Subcutaneous abdominal adipose tissue (tissue), 5 donors: ENCODE measurements at regions not wholly inside any gene's neighbourhood (a gene's known extent, or its start where the extent isn't known, plus 50 kb on each side); places are given as distances from the start of the nearest gene placed in this dataset.
A peak's percentile ranks its signal among the peaks of the same experiment; 100 is the strongest.

Experiments used
- H3K27ac ChIP-seq: one replicate; pipeline ENCODE4 v1.7.0; 2013; ENCODE audit warnings: low read depth, mild to moderate bottlenecking, inconsistent platforms, low read length, moderate library complexity
- H3K27me3 ChIP-seq, 5 donors: one replicate each; pipeline ENCODE4 v1.7.0; 2013; ENCODE audit warnings: low read length in 5 of 5, inconsistent platforms in 1 of 5; ENCODE audit not compliant: control insufficient read depth in 5 of 5, insufficient read depth in 4 of 5
- H3K36me3 ChIP-seq, 5 donors: one replicate each; pipeline ENCODE4 v1.7.0; 2013; ENCODE audit warnings: low read length in 5 of 5; ENCODE audit not compliant: control insufficient read depth in 5 of 5, insufficient read depth in 5 of 5
- H3K4me1 ChIP-seq, 5 donors: one replicate each; pipeline ENCODE4 v1.7.0; 2013; ENCODE audit warnings: low read length in 5 of 5, mild to moderate bottlenecking in 3 of 5, moderate library complexity in 1 of 5; ENCODE audit not compliant: control insufficient read depth in 5 of 5, insufficient read depth in 5 of 5
- H3K4me3 ChIP-seq, 5 donors: one replicate each; pipeline ENCODE4 v1.7.0; 2013; ENCODE audit warnings: low read length in 5 of 5, low read depth in 1 of 5
- H3K9ac ChIP-seq, 5 donors: one replicate each; pipeline ENCODE4 v1.7.0; 2013; ENCODE audit warnings: low read length in 5 of 5, mild to moderate bottlenecking in 4 of 5, moderate library complexity in 3 of 5
- H3K9me3 ChIP-seq, 5 donors: one replicate each; pipeline ENCODE4 v1.7.0; 2013; ENCODE audit warnings: low read length in 5 of 5; ENCODE audit not compliant: control insufficient read depth in 5 of 5
- donor health status: healthy.
- donor health status: healthy.
- donor health status: healthy.
- donor health status: healthy.
- donor health status: healthy.

DNA sequence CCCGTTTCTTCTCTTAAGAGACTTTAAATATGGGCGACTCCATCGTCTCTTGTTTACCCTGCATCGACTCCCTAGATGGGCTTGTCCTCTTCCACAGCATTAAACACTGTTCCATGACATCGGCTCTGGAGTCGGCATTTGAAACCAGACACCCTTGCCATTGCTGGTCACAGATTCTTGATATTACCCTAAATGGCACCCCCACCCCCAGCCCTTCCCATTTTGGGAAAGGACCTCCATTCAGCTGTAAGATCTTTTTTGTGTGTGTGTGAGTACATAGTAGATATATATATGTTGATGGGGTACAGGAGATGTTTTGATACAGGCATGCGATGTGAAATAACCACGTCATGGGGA is 51.1 kb upstream of the SH3PXD2B start:
- peaks cover 0 to 39% (median 3%) of the 10 kb centered on the region in 5 donors for H3K4me1 ChIP-seq
- peaks cover 0 to 4% (median 0%) of the 10 kb centered on the region in 5 donors for H3K9me3 ChIP-seq
- no peak overlapping the region for H3K4me3 ChIP-seq
- peak overlapping the region; percentile 15 for H3K27ac ChIP-seq
- H3K27me3 ChIP-seq: peaks cover 0 to 14% (median 5%) of the 10 kb centered on the region in 5 donors
- H3K36me3 ChIP-seq: no peaks in the 10 kb centered on the region
- H3K9ac ChIP-seq: no peak overlapping the region

GRCh38 chr5:172504701-172505402 is 50.5 kb upstream of the SH3PXD2B start:
- Histone ChIP-seq H3K27me3 (peaks cover 0 to 14% (median 5%) of the 10 kb centered on the region in 5 donors), H3K4me1 (peaks cover 0 to 36% (median 3%) of the 10 kb centered on the region in 5 donors), H3K36me3 (no peaks in the 10 kb centered on the region), H3K4me3 (no peak overlapping the region), H3K27ac (peak overlapping the region; percentile 69), H3K9ac (peak overlapping the region in 1 of 5 donors; percentile 46), H3K9me3 (peaks cover 0 to 1% (median 0%) of the 10 kb centered on the region in 5 donors)

- Histone ChIP-seq H3K9ac (peak overlapping the region in 2 of 5 donors; percentile 2 to 46), H3K27me3 (peaks cover 0 to 14% (median 5%) of the 10 kb centered on the region in 5 donors), H3K4me1 (peaks cover 0 to 32% (median 3%) of the 10 kb centered on the region in 5 donors), H3K36me3 (no peaks in the 10 kb centered on the region), H3K4me3 (no peak overlapping the region), H3K27ac (peak overlapping the region; percentile 69), H3K9me3 (no peaks in the 10 kb centered on the region)
These were observed 49.8 kb upstream of the SH3PXD2B start for GRCh38 chr5:172503925-172504700.
